Esophagus muscularis mucosa (tissue), 3 donors: ENCODE measurements at regions not wholly inside any gene's neighbourhood (a gene's known extent, or its start where the extent isn't known, plus 50 kb on each side); places are given as distances from the start of the nearest gene placed in this dataset.

Experiments used
- CTCF ChIP-seq, 3 experiments: fragments of 200-600 bp in 2 of 3; fragments of 450-650 bp in 1 of 3; sonication (generic) in 2 of 3; IDR thresholded peaks; one replicate each; pipeline ENCODE4 v1.5.1; 2017 to 2019; ENCODE audit warnings: antibody characterized with exemption in 3 of 3, mild to moderate bottlenecking in 2 of 3, moderate library complexity in 1 of 3
- POLR2A ChIP-seq: fragments of 450-650 bp; IDR thresholded peaks from one replicate; pipeline ENCODE4 v1.6.1; 2017; ENCODE audit warnings: antibody characterized with exemption, moderate library complexity, mild to moderate bottlenecking, low read depth
- POLR2AphosphoS5 ChIP-seq, 2 donors: sonication (generic); formaldehyde crosslinking; IDR thresholded peaks; one replicate each; pipeline ENCODE4 v1.6.1; 2017; ENCODE audit warnings: antibody characterized with exemption in 2 of 2

GRCh38 chr6:114879693-114880092, 536.9 kb upstream of the HS3ST5 start:
- TF ChIP-seq POLR2AphosphoS5 (IDR thresholded peaks at IDR 0.05) (no peak), CTCF (IDR thresholded peaks at IDR 0.05) (no peak), POLR2A (no peak)
